ENCODE measurements at regions not wholly inside any gene's neighbourhood (a gene's known extent, or its start where the extent isn't known, plus 50 kb on each side); places are given as distances from the start of the nearest gene placed in this dataset.

DNA sequence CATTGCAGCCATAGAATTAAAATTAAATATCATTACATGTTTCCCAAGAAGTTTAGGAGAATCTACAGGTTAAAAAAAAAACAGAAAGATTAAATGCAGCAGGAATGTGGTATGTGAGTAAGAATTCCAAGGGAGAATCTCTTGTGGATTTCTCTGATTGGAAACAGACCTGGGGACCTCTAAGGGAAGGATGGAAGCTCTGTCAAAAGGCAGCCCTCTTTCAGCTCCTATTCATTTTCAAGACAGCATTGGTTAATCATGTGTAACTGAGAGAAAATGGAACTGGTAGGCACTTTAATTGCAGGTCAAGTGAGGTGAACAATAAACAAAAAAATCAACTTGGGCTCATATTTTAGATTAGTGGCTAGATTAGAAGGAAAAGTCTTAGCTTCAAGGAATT is 81.4 kb upstream of the MTPN start:
- TF ChIP-seq, protein P1, sequence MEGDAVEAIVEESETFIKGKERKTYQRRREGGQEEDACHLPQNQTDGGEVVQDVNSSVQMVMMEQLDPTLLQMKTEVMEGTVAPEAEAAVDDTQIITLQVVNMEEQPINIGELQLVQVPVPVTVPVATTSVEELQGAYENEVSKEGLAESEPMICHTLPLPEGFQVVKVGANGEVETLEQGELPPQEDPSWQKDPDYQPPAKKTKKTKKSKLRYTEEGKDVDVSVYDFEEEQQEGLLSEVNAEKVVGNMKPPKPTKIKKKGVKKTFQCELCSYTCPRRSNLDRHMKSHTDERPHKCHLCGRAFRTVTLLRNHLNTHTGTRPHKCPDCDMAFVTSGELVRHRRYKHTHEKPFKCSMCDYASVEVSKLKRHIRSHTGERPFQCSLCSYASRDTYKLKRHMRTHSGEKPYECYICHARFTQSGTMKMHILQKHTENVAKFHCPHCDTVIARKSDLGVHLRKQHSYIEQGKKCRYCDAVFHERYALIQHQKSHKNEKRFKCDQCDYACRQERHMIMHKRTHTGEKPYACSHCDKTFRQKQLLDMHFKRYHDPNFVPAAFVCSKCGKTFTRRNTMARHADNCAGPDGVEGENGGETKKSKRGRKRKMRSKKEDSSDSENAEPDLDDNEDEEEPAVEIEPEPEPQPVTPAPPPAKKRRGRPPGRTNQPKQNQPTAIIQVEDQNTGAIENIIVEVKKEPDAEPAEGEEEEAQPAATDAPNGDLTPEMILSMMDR (conservative IDR thresholded peaks at IDR 0.05; ENCODE audit: low read depth, low read length): no peak
- TF ChIP-seq EZH2 (IDR thresholded peaks at IDR 0.05; ENCODE audit: borderline replicate concordance, low read depth, low read length, poor library complexity, severe bottlenecking): no peak

Measured in A673 (cell line).